Breast epithelium (tissue), 4 donors: ENCODE measurements at regions not wholly inside any gene's neighbourhood (a gene's known extent, or its start where the extent isn't known, plus 50 kb on each side); places are given as distances from the start of the nearest gene placed in this dataset.

Source experiments
- DNase-seq, 2 donors: peaks; one replicate each; pipeline ENCODE4 v3.0.0-alpha.2; 2019; ENCODE audit warnings: low spot score in 2 of 2
- H3K27ac ChIP-seq, 2 donors: fragments of 200-600 bp; sonication (generic) in 1 of 2; one replicate each; pipeline ENCODE4 v1.5.1; 2016 to 2019; ENCODE audit warnings: mild to moderate bottlenecking in 1 of 2
- H3K27me3 ChIP-seq, 2 donors: fragments of 200-600 bp; sonication (generic) in 1 of 2; one replicate each; pipeline versions ENCODE4 v1.5.1 to v1.6.0; 2017 to 2019; ENCODE audit warnings: control low read depth in 1 of 2, mild to moderate bottlenecking in 1 of 2
- H3K36me3 ChIP-seq: fragments of 200-600 bp; one replicate; pipeline ENCODE4 v1.5.1; 2019
- H3K4me1 ChIP-seq, 2 donors: fragments of 200-600 bp; sonication (generic); one replicate each; pipeline ENCODE4 v1.5.1; 2016 to 2019; ENCODE audit warnings: control low read depth in 1 of 2
- H3K4me3 ChIP-seq, 3 donors: fragments of 200-600 bp; sonication (generic); 1 replicate in 2 of 3; 2 replicates in 1 of 3; pipeline ENCODE4 v1.5.1; 2016 to 2019; ENCODE audit warnings: mild to moderate bottlenecking in 3 of 3, moderate library complexity in 2 of 3
- H3K9me3 ChIP-seq, 2 donors: fragments of 200-600 bp; sonication (generic) in 1 of 2; one replicate each; pipeline ENCODE4 v1.5.1; 2016 to 2019; ENCODE audit warnings: control low read depth in 1 of 2
- POLR2A ChIP-seq: fragments of 450-650 bp; IDR thresholded peaks from one replicate; pipeline ENCODE4 v1.6.1; 2016; ENCODE audit warnings: antibody characterized with exemption, mild to moderate bottlenecking, moderate library complexity
- POLR2AphosphoS5 ChIP-seq, 3 donors: sonication (generic); formaldehyde crosslinking; IDR thresholded peaks; one replicate each; pipeline ENCODE4 v1.6.1; 2017; ENCODE audit warnings: antibody characterized with exemption in 3 of 3
- intact Hi-C: fragments of 100-400 bp; cut with DNase I; formaldehyde crosslinking; loops from one replicate; pipeline ENCODE4 v1.15.1; 2023; ENCODE audit warnings: low total_unique reads
- TF ChIP-seq, protein P1 (sequence below), 3 donors: fragments of 450-650 bp; IDR thresholded peaks; one replicate each; pipeline ENCODE4 v1.5.1; 2016 to 2017; ENCODE audit warnings: antibody characterized with exemption in 3 of 3, mild to moderate bottlenecking in 3 of 3, moderate library complexity in 3 of 3

DNA sequence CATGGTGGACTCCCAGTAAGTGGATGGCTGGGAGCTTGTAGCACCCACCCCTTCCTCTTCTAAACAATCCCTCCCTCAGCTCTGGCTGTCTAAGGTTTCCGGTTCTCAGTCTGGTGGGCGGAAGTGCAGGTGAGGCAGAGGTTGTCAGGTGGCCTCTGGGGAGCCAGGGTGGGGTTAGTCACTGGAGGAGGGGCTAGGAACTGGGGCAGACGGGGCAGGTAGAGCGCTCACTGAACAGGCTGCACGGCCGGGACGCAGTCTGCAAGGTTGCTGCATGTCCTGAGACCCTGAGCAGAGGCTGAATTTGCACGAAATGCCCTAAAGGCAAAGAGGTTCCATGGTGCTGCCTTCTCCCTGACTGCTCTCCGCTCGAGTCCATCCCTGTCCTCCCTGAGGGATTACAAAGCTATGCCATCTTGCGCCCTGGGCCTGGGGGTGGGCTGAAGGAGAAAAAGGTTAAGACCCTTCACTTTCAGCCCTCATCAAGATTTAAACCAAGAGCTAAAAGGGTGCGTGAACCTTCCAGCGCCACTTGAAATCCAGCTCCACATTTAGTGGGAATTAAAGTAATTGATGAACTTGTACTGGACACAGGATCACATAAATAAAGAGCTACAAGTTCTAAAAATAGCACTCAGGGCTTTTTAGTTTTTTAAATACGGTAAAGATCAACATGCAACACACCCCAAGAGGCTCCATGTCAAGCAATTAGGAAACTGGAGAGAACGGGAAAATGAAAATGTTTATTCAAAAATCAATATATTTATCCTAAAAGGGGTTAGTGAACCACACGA is 62.3 kb upstream of the CTBP2 start:
- H3K27me3 ChIP-seq, result no peaks in the 10 kb centered on the region
- intact Hi-C loops, result no loop called here
- H3K27ac ChIP-seq, result no peak overlapping the region
- no peak for DNase-seq
- TF ChIP-seq POLR2A, result no peak
- TF ChIP-seq, protein P1, sequence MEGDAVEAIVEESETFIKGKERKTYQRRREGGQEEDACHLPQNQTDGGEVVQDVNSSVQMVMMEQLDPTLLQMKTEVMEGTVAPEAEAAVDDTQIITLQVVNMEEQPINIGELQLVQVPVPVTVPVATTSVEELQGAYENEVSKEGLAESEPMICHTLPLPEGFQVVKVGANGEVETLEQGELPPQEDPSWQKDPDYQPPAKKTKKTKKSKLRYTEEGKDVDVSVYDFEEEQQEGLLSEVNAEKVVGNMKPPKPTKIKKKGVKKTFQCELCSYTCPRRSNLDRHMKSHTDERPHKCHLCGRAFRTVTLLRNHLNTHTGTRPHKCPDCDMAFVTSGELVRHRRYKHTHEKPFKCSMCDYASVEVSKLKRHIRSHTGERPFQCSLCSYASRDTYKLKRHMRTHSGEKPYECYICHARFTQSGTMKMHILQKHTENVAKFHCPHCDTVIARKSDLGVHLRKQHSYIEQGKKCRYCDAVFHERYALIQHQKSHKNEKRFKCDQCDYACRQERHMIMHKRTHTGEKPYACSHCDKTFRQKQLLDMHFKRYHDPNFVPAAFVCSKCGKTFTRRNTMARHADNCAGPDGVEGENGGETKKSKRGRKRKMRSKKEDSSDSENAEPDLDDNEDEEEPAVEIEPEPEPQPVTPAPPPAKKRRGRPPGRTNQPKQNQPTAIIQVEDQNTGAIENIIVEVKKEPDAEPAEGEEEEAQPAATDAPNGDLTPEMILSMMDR (IDR thresholded peaks at IDR 0.05), result no peak
- no peak for TF ChIP-seq POLR2AphosphoS5 (IDR thresholded peaks at IDR 0.05)
- H3K4me3 ChIP-seq, result no peak overlapping the region
- no peaks in the 10 kb centered on the region for H3K9me3 ChIP-seq
- H3K4me1 ChIP-seq, result no peaks in the 10 kb centered on the region
- no peaks in the 10 kb centered on the region for H3K36me3 ChIP-seq

DNA sequence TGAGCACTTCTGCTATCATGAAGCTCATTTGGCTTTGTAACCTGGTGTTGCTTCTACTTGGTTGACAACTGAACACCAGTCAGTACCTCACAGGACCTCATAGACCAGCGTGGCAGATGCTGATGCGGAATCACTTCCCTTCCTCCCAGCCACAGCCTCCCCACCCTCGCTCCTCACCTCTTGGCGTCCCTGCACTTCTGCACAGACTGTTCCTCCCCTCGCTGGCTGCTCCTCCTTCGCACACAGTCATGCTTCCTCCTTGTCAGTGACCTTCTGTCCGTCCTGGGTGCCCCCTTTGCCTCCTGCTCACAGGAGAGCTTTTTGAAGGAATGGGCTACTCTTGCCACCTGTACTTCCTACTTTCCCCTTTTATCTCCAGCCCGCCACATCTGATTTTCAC is 61.4 kb upstream of the CTBP2 start:
- H3K36me3 ChIP-seq, result no peaks in the 10 kb centered on the region
- H3K4me1 ChIP-seq, result no peaks in the 10 kb centered on the region
- H3K4me3 ChIP-seq, result no peak overlapping the region
- TF ChIP-seq POLR2AphosphoS5 (IDR thresholded peaks at IDR 0.05) (no peak), POLR2A (no peak)
- TF ChIP-seq, protein P1 (IDR thresholded peaks at IDR 0.05), result no peak
- intact Hi-C loops, result no loop called here
- DNase-seq, result no peak
- no peaks in the 10 kb centered on the region for H3K9me3 ChIP-seq
- H3K27me3 ChIP-seq, result no peaks in the 10 kb centered on the region
- H3K27ac ChIP-seq, result no peak overlapping the region

DNA sequence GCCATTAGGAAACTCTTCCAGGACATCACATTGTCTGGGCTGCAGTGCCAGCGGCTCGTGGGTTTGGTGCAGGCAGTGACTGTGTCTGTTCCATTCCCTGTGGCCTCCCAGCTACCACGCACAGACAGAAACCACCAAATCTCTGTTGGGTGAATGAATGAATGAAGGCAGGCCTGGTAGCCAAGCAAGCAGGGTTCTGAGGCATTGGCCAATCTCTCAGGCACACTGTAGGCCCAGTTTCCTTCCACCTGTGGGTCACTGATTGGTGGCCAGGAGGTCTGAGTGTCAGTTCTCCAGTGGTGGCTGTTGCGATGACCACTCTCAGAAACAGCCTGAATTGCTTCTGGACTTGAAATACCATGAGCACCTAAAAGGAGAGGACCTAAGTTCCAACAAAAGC is 59.4 kb upstream of the CTBP2 start:
- Histone ChIP-seq H3K4me3 (no peak overlapping the region), H3K27me3 (no peaks in the 10 kb centered on the region), H3K4me1 (no peaks in the 10 kb centered on the region), H3K27ac (no peak overlapping the region), H3K36me3 (no peaks in the 10 kb centered on the region), H3K9me3 (no peaks in the 10 kb centered on the region)
- intact Hi-C loops, result no loop called here
- no peak for DNase-seq
- no peak for TF ChIP-seq POLR2AphosphoS5 (IDR thresholded peaks at IDR 0.05)
- TF ChIP-seq, protein P1 (IDR thresholded peaks at IDR 0.05), result no peak
- no peak for TF ChIP-seq POLR2A

DNA sequence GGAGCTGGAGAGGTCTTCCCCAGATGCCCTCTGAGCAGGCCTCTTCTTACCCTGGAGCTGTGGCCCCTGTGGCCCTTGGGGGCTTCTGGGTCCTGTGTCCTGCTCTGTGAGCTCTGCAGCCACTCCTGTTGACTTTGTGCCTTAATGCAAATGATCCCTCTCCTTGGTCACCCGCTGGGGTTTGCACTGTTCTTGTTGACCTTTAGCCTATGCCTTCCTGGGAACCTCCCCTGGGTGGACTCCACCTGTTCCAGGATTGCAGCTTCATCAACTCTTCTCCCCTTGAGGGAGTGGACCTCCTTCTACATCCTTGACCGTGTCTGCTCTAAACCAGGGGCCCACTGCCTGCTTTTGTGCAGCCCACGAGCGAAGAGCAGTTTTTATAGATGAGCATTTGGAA is 58.6 kb upstream of the CTBP2 start:
- no peak for DNase-seq
- intact Hi-C loops, result no loop called here
- no peaks in the 10 kb centered on the region for H3K4me1 ChIP-seq
- TF ChIP-seq POLR2AphosphoS5 (IDR thresholded peaks at IDR 0.05), result no peak
- TF ChIP-seq POLR2A, result no peak
- TF ChIP-seq, protein P1 (IDR thresholded peaks at IDR 0.05), result no peak
- no peaks in the 10 kb centered on the region for H3K36me3 ChIP-seq
- no peaks in the 10 kb centered on the region for H3K27me3 ChIP-seq
- H3K9me3 ChIP-seq, result no peaks in the 10 kb centered on the region
- H3K4me3 ChIP-seq, result no peak overlapping the region
- H3K27ac ChIP-seq, result no peak overlapping the region

DNA sequence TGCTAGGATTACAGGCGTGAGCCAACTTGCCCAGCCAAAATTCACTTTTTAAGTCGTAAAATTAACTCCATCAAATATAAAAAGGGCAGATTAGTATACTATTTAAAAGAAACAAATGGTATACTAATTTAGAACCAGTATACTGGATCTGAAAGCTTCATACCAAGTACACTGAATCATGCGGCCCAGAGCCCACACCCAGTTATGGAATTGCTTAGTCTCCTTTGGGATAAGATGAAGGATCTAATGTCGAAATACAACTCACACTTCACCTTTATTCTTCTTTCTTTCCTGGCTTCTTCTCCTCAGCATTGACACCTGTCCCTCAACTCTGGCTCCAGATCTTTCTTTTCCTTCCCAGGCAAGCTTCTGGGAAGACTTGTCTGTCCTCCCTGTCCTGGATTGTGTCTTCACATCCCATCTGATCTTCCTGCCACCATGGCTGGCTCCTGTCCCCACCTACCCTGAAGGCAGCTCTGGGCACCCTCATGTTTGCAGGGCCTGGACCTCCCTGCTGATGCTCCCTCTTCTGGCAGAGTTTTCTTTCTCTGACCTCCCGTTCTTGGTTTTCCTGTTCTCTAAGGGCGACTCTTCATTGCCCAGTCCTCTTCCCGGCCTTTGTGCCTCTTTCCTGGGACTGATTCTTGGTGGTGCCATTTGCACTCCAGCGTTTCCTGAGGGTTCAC is 57.8 kb upstream of the CTBP2 start:
- H3K4me1 ChIP-seq, result no peaks in the 10 kb centered on the region
- no peak overlapping the region for H3K4me3 ChIP-seq
- TF ChIP-seq POLR2AphosphoS5 (IDR thresholded peaks at IDR 0.05) (no peak), POLR2A (no peak)
- H3K9me3 ChIP-seq, result no peaks in the 10 kb centered on the region
- no peaks in the 10 kb centered on the region for H3K36me3 ChIP-seq
- no peak for DNase-seq
- no peak overlapping the region for H3K27ac ChIP-seq
- intact Hi-C loops, result no loop called here
- no peaks in the 10 kb centered on the region for H3K27me3 ChIP-seq
